ENCODE measurements at regions not wholly inside any gene's neighbourhood (a gene's known extent, or its start where the extent isn't known, plus 50 kb on each side); places are given as distances from the start of the nearest gene placed in this dataset.
A peak's percentile ranks its signal among the peaks of the same experiment; 100 is the strongest.
"Not testable (repeated sequence)": the region's sequence is repeated elsewhere in the genome, so short reads cannot be mapped to it uniquely, and the experiment has no call there.

GRCh38 chr5:36552651-36553393 is 53.6 kb upstream of the SLC1A3 start:
- H2AFZ ChIP-seq (ENCODE audit: low read depth, low read length), result no peak overlapping the region
- Mint-ChIP-seq H3K4me3 (ENCODE audit: unreplicated experiment) (no peak overlapping the region), H3K4me1 (ENCODE audit: low read depth, unreplicated experiment) (peaks cover 4% of the 10 kb centered on the region), H3K36me3 (ENCODE audit: low read depth, unreplicated experiment) (no peaks in the 10 kb centered on the region), H3K27me3 (ENCODE audit: low read depth, unreplicated experiment) (no peaks in the 10 kb centered on the region), H3K27ac (ENCODE audit: unreplicated experiment) (no peak overlapping the region), H3K9me3 (ENCODE audit: unreplicated experiment) (no peaks in the 10 kb centered on the region)
- no peak overlapping the region for H3K27ac ChIP-seq (ENCODE audit: low read depth, low read length)
- H3K36me3 ChIP-seq (ENCODE audit: insufficient read depth, low read length), result no peaks in the 10 kb centered on the region
- no peak overlapping the region for H3K9ac ChIP-seq (ENCODE audit: low read length)
- FAIRE-seq (no peak), DNase-seq (ENCODE audit: low read depth) (peak; percentile 8)
- no peaks in the 10 kb centered on the region for H3K4me1 ChIP-seq (ENCODE audit: insufficient read depth, low read length)
- H4K20me1 ChIP-seq (ENCODE audit: insufficient read depth, low read length), result no peaks in the 10 kb centered on the region
- no peaks in the 10 kb centered on the region for H3K27me3 ChIP-seq (ENCODE audit: insufficient read depth, low read length)
- H3K4me2 ChIP-seq (ENCODE audit: low read length), result no peak overlapping the region
- TF ChIP-seq EZH2 (IDR thresholded peaks at IDR 0.05; ENCODE audit: insufficient read depth, low read length) (no peak), CTCF (IDR thresholded peaks at IDR 0.05; ENCODE audit: insufficient read depth, low read depth, low read length) (no peak)
- no peaks in the 10 kb centered on the region for H3K79me2 ChIP-seq (ENCODE audit: insufficient read depth, low read length)
- no peaks in the 10 kb centered on the region for H3K9me3 ChIP-seq (ENCODE audit: insufficient read depth, low read depth, low read length)
- no peak overlapping the region for H3K4me3 ChIP-seq (ENCODE audit: insufficient read depth, low read depth, low read length)

- FAIRE-seq; H3K9me3 Mint-ChIP-seq (ENCODE audit: unreplicated experiment): not testable (repeated sequence)
Observed at GRCh38 chr5:36555035-36555434, 51.4 kb upstream of the SLC1A3 start.

More at GRCh38 chr5:36555035-36555434, 51.4 kb upstream of the SLC1A3 start:
- not testable (repeated sequence) for DNase-seq (ENCODE audit: low read depth); H3K4me1 ChIP-seq (ENCODE audit: insufficient read depth, low read length); H4K20me1 ChIP-seq (ENCODE audit: insufficient read depth, low read length); H3K27me3 ChIP-seq (ENCODE audit: insufficient read depth, low read length); H3K36me3 ChIP-seq (ENCODE audit: insufficient read depth, low read length); H3K9ac ChIP-seq (ENCODE audit: low read length); H3K27me3 Mint-ChIP-seq (ENCODE audit: low read depth, unreplicated experiment); H3K79me2 ChIP-seq (ENCODE audit: insufficient read depth, low read length); H3K4me3 ChIP-seq (ENCODE audit: insufficient read depth, low read depth, low read length); H3K4me1 Mint-ChIP-seq (ENCODE audit: low read depth, unreplicated experiment); H2AFZ ChIP-seq (ENCODE audit: low read depth, low read length); H3K9me3 ChIP-seq (ENCODE audit: insufficient read depth, low read depth, low read length); H3K4me2 ChIP-seq (ENCODE audit: low read length); H3K36me3 Mint-ChIP-seq (ENCODE audit: low read depth, unreplicated experiment); H3K27ac Mint-ChIP-seq (ENCODE audit: unreplicated experiment); H3K4me3 Mint-ChIP-seq (ENCODE audit: unreplicated experiment); H3K27ac ChIP-seq (ENCODE audit: low read depth, low read length)
